Neural progenitor cell (in vitro differentiated cells): ENCODE measurements at regions not wholly inside any gene's neighbourhood (a gene's known extent, or its start where the extent isn't known, plus 50 kb on each side); places are given as distances from the start of the nearest gene placed in this dataset.

Experiments used
- DNase-seq: peaks from one replicate; pipeline ENCODE4 v3.0.0-alpha.2; 2016; ENCODE audit warnings: low spot score
- H2AFZ ChIP-seq: fragments of 200-600 bp; sonication (generic); replicated peaks from 2 replicates; pipeline ENCODE4 v1.6.1; 2016; ENCODE audit warnings: antibody characterized with exemption
- H3F3A ChIP-seq: fragments of 200-600 bp; sonication (generic); 2 replicates; pipeline ENCODE4 v1.6.1; 2016; ENCODE audit warnings: antibody characterized with exemption, low read depth
- H3K27ac ChIP-seq: fragments of 200-600 bp; sonication (generic); 2 replicates; pipeline ENCODE4 v1.5.1; 2016; ENCODE audit warnings: mild to moderate bottlenecking
- H3K27me3 ChIP-seq: fragments of 200-600 bp; sonication (generic); 2 replicates; pipeline ENCODE4 v1.6.1; 2016; ENCODE audit warnings: mild to moderate bottlenecking, moderate library complexity
- H3K36me3 ChIP-seq: fragments of 200-600 bp; sonication (generic); 2 replicates; pipeline ENCODE4 v1.5.1; 2016
- H3K4me1 ChIP-seq: fragments of 200-600 bp; sonication (generic); 2 replicates; pipeline ENCODE4 v1.6.1; 2016; ENCODE audit warnings: mixed run types
- H3K4me2 ChIP-seq: fragments of 200-600 bp; sonication (generic); 2 replicates; pipeline ENCODE4 v1.6.1; 2016
- H3K4me3 ChIP-seq: fragments of 200-600 bp; sonication (generic); 2 replicates; pipeline ENCODE4 v1.5.1; 2016
- H3K79me2 ChIP-seq: fragments of 200-600 bp; sonication (generic); 2 replicates; pipeline ENCODE4 v1.6.1; 2016; ENCODE audit warnings: low read depth
- H3K9ac ChIP-seq: fragments of 200-600 bp; sonication (generic); 2 replicates; pipeline ENCODE4 v1.6.1; 2016
- H3K9me3 ChIP-seq: fragments of 200-600 bp; sonication (generic); 2 replicates; pipeline ENCODE4 v1.5.1; 2016; ENCODE audit warnings: low read depth
- H4K20me1 ChIP-seq: fragments of 200-600 bp; sonication (generic); 2 replicates; pipeline ENCODE4 v1.6.1; 2016; ENCODE audit warnings: low read depth
- H3K27ac Mint-ChIP-seq: 3 replicates; pipeline ENCODE4 v1.8.0; 2021; ENCODE audit warnings: mixed read lengths
- H3K27me3 Mint-ChIP-seq: 2 replicates; pipeline ENCODE4 v1.8.0; 2022; ENCODE audit warnings: low read depth, mild to moderate bottlenecking, inconsistent platforms, moderate library complexity, mixed read lengths; ENCODE audit not compliant: insufficient read depth
- H3K36me3 Mint-ChIP-seq: 3 replicates; pipeline ENCODE4 v1.8.0; 2021; ENCODE audit warnings: mixed read lengths
- H3K4me1 Mint-ChIP-seq: 3 replicates; pipeline ENCODE4 v1.8.0; 2021; ENCODE audit warnings: mixed read lengths
- H3K4me3 Mint-ChIP-seq: 3 replicates; pipeline ENCODE4 v1.8.0; 2021; ENCODE audit warnings: mild to moderate bottlenecking, moderate library complexity, mixed read lengths
- H3K9me3 Mint-ChIP-seq: 3 replicates; pipeline ENCODE4 v1.8.0; 2020; ENCODE audit warnings: mixed read lengths
- EZH2 ChIP-seq: fragments of 200-600 bp; sonication (generic); IDR thresholded peaks from 2 replicates; pipeline ENCODE4 v1.6.1; 2017; ENCODE audit warnings: antibody characterized with exemption, mild to moderate bottlenecking, moderate library complexity
- EZH2phosphoT487 ChIP-seq: fragments of 200-600 bp; sonication (generic); IDR thresholded peaks from 2 replicates; pipeline ENCODE4 v1.6.1; 2017; ENCODE audit warnings: antibody characterized with exemption
- TF ChIP-seq, protein P1 (sequence below): fragments of 200-600 bp; sonication (generic); IDR thresholded peaks from 2 replicates; pipeline ENCODE4 v1.5.1; 2017; ENCODE audit warnings: antibody characterized with exemption, mild to moderate bottlenecking

DNA sequence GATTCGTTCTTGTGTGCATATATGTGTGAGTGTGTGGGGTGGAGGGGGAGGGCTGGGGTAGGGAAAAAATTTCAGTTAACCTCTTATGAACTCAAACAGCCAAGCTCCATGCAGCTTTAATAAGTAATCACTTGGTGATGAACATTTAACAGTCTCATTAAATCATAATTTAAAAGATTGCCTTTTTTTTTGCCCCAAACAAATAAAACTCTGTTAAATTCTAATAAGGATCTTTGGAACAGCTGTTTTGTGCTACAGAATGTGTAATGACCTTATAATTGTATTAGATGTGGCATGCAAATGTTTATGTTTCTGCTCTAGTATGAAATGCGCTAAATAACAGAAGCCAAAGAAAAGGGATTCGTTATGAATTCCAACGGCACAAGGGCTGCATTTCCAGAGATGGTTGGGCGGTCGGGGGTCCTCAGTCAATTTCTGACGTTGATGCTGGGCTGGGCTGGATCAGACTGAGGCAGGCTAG is 80.0 kb upstream of the RORA start:
- Histone ChIP-seq H3K4me2 (no peak overlapping the region), H4K20me1 (no peaks in the 10 kb centered on the region), H3K9ac (no peak overlapping the region), H3K36me3 (no peaks in the 10 kb centered on the region), H3K27ac (no peak overlapping the region), H3K4me1 (no peaks in the 10 kb centered on the region), H2AFZ (no peak overlapping the region), H3K27me3 (no peaks in the 10 kb centered on the region), H3K4me3 (no peak overlapping the region), H3K79me2 (no peaks in the 10 kb centered on the region), H3K9me3 (no peaks in the 10 kb centered on the region), H3F3A (no peaks in the 10 kb centered on the region)
- H3K4me1 Mint-ChIP-seq = no peaks in the 10 kb centered on the region
- H3K36me3 Mint-ChIP-seq = no peaks in the 10 kb centered on the region
- H3K4me3 Mint-ChIP-seq = no peak overlapping the region
- TF ChIP-seq, protein P1, sequence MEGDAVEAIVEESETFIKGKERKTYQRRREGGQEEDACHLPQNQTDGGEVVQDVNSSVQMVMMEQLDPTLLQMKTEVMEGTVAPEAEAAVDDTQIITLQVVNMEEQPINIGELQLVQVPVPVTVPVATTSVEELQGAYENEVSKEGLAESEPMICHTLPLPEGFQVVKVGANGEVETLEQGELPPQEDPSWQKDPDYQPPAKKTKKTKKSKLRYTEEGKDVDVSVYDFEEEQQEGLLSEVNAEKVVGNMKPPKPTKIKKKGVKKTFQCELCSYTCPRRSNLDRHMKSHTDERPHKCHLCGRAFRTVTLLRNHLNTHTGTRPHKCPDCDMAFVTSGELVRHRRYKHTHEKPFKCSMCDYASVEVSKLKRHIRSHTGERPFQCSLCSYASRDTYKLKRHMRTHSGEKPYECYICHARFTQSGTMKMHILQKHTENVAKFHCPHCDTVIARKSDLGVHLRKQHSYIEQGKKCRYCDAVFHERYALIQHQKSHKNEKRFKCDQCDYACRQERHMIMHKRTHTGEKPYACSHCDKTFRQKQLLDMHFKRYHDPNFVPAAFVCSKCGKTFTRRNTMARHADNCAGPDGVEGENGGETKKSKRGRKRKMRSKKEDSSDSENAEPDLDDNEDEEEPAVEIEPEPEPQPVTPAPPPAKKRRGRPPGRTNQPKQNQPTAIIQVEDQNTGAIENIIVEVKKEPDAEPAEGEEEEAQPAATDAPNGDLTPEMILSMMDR = no peak
- TF ChIP-seq EZH2phosphoT487 (no peak), EZH2 (no peak)
- H3K9me3 Mint-ChIP-seq = no peaks in the 10 kb centered on the region
- no peaks in the 10 kb centered on the region for H3K27me3 Mint-ChIP-seq
- H3K27ac Mint-ChIP-seq = no peak overlapping the region
- DNase-seq = no peak

- no peaks in the 10 kb centered on the region for H4K20me1 ChIP-seq
- no peak overlapping the region for H3K9ac ChIP-seq
- H3K9me3 ChIP-seq = no peaks in the 10 kb centered on the region
- Mint-ChIP-seq H3K27me3 (no peaks in the 10 kb centered on the region), H3K4me3 (no peak overlapping the region), H3K27ac (no peak overlapping the region), H3K9me3 (no peaks in the 10 kb centered on the region), H3K36me3 (no peaks in the 10 kb centered on the region), H3K4me1 (no peaks in the 10 kb centered on the region)
- H3K4me3 ChIP-seq = no peak overlapping the region
- no peaks in the 10 kb centered on the region for H3K4me1 ChIP-seq
- no peak overlapping the region for H3K27ac ChIP-seq
- H3F3A ChIP-seq = no peaks in the 10 kb centered on the region
- H2AFZ ChIP-seq = no peak overlapping the region
- no peak for DNase-seq
- no peak overlapping the region for H3K4me2 ChIP-seq
- TF ChIP-seq, protein P1 = no peak
- no peak for TF ChIP-seq EZH2
- TF ChIP-seq EZH2phosphoT487 = no peak
- H3K27me3 ChIP-seq = no peaks in the 10 kb centered on the region
- no peaks in the 10 kb centered on the region for H3K79me2 ChIP-seq
- H3K36me3 ChIP-seq = no peaks in the 10 kb centered on the region
These were observed 79.3 kb upstream of the RORA start for GRCh38 chr15:61308437-61308836.

DNA sequence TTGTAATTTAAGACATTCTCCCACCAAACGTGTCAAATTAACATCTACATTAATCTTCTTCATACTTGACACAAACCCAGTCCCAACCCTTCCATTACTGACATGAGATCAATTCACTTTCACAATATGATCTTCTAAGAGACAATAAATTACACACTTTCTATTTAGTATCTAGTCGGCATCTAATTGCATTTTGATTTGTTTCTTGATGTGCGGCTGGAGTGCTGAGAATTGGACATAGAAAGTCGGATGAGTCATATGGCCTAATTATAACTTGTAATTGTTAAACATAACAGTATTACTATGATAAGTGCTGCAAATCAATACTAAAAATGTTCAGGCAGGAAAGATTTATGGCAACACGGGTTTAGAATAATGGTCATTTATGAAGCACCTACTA is 78.4 kb upstream of the RORA start:
- Histone ChIP-seq H4K20me1 (no peaks in the 10 kb centered on the region), H3K4me2 (no peak overlapping the region), H2AFZ (no peak overlapping the region), H3K4me3 (no peak overlapping the region), H3K4me1 (no peaks in the 10 kb centered on the region), H3K27me3 (no peaks in the 10 kb centered on the region), H3F3A (no peaks in the 10 kb centered on the region), H3K9me3 (no peaks in the 10 kb centered on the region), H3K9ac (no peak overlapping the region), H3K79me2 (no peaks in the 10 kb centered on the region), H3K27ac (no peak overlapping the region), H3K36me3 (no peaks in the 10 kb centered on the region)
- no peak for TF ChIP-seq EZH2
- TF ChIP-seq, protein P1 = no peak
- no peak for TF ChIP-seq EZH2phosphoT487
- no peaks in the 10 kb centered on the region for H3K9me3 Mint-ChIP-seq
- no peak overlapping the region for H3K27ac Mint-ChIP-seq
- no peaks in the 10 kb centered on the region for H3K4me1 Mint-ChIP-seq
- no peaks in the 10 kb centered on the region for H3K27me3 Mint-ChIP-seq
- DNase-seq = no peak
- H3K4me3 Mint-ChIP-seq = no peak overlapping the region
- no peaks in the 10 kb centered on the region for H3K36me3 Mint-ChIP-seq

GRCh38 chr15:61301701-61302100 is 72.6 kb upstream of the RORA start:
- Mint-ChIP-seq H3K36me3 (no peaks in the 10 kb centered on the region), H3K4me3 (no peak overlapping the region), H3K27me3 (peaks cover 3% of the 10 kb centered on the region), H3K4me1 (no peaks in the 10 kb centered on the region), H3K27ac (no peak overlapping the region), H3K9me3 (no peaks in the 10 kb centered on the region)
- no peaks in the 10 kb centered on the region for H3K4me1 ChIP-seq
- no peak overlapping the region for H3K4me3 ChIP-seq
- no peaks in the 10 kb centered on the region for H3K9me3 ChIP-seq
- no peaks in the 10 kb centered on the region for H3K27me3 ChIP-seq
- DNase-seq = no peak
- H3K27ac ChIP-seq = no peak overlapping the region
- no peak overlapping the region for H2AFZ ChIP-seq
- H3F3A ChIP-seq = no peaks in the 10 kb centered on the region
- H3K9ac ChIP-seq = no peak overlapping the region
- TF ChIP-seq EZH2phosphoT487 (no peak), EZH2 (no peak)
- TF ChIP-seq, protein P1 = no peak
- no peaks in the 10 kb centered on the region for H4K20me1 ChIP-seq
- H3K4me2 ChIP-seq = no peak overlapping the region
- H3K36me3 ChIP-seq = no peaks in the 10 kb centered on the region
- no peaks in the 10 kb centered on the region for H3K79me2 ChIP-seq
